IPS-18a (cell line): ENCODE measurements at regions not wholly inside any gene's neighbourhood (a gene's known extent, or its start where the extent isn't known, plus 50 kb on each side); places are given as distances from the start of the nearest gene placed in this dataset.

ENCODE experiments used
- H3K27ac ChIP-seq: one replicate; pipeline ENCODE4 v1.5.1; 2013; ENCODE audit warnings: low read length
- H3K27me3 ChIP-seq: one replicate; pipeline ENCODE4 v1.6.1; 2013; ENCODE audit warnings: mild to moderate bottlenecking, low read length; ENCODE audit not compliant: control insufficient read depth, insufficient read depth
- H3K36me3 ChIP-seq: one replicate; pipeline ENCODE4 v1.6.1; 2013; ENCODE audit warnings: low read depth, low read length; ENCODE audit not compliant: control insufficient read depth
- H3K4me1 ChIP-seq: one replicate; pipeline ENCODE4 v1.6.1; 2013; ENCODE audit warnings: low read depth, low read length; ENCODE audit not compliant: control insufficient read depth
- H3K4me3 ChIP-seq: one replicate; pipeline ENCODE4 v1.5.1; 2013; ENCODE audit warnings: low read length
- H3K9ac ChIP-seq: one replicate; pipeline ENCODE4 v1.6.1; 2013; ENCODE audit warnings: mild to moderate bottlenecking, low read length, moderate library complexity
- H3K9me3 ChIP-seq: one replicate; pipeline ENCODE4 v1.6.1; 2013; ENCODE audit warnings: low read depth, low read length; ENCODE audit not compliant: control insufficient read depth

DNA sequence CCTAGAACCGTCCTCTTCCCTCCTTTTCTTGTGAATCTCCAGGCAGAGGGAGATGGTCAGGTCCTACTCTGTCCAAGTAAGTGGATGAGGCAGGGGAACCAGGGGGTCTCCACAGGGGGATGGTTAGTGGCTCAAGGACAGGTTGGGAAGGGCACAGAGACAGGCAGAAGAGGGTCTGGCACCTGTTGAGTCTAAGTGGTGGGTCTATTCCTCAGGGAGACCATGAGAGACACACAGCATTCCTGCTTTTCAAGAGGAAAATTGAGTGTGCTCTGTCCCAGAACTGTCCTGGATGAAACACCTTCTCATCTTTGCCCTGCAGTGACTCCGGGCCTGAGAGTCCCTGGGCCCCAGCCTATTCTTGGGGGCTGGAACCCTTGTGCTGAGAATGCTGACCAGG is 184.8 kb upstream of the GALNT17 start:
- Histone ChIP-seq H3K9ac (no peak overlapping the region), H3K27ac (no peak overlapping the region), H3K9me3 (no peaks in the 10 kb centered on the region), H3K4me3 (no peak overlapping the region), H3K27me3 (no peaks in the 10 kb centered on the region), H3K36me3 (no peaks in the 10 kb centered on the region), H3K4me1 (no peaks in the 10 kb centered on the region)

GRCh38 chr7:70949862-70950261 is 182.1 kb upstream of the GALNT17 start:
- Histone ChIP-seq H3K4me1 (no peaks in the 10 kb centered on the region), H3K27me3 (no peaks in the 10 kb centered on the region)

GRCh38 chr7:70951271-70951962 is 180.5 kb upstream of the GALNT17 start:
- H3K36me3 ChIP-seq = no peaks in the 10 kb centered on the region
- no peaks in the 10 kb centered on the region for H3K9me3 ChIP-seq
- H3K27me3 ChIP-seq = no peaks in the 10 kb centered on the region

More at GRCh38 chr7:70949862-70950261, 182.1 kb upstream of the GALNT17 start:
- Histone ChIP-seq H3K9me3 (no peaks in the 10 kb centered on the region), H3K4me3 (no peak overlapping the region), H3K9ac (no peak overlapping the region), H3K27ac (no peak overlapping the region), H3K36me3 (no peaks in the 10 kb centered on the region)

GRCh38 chr7:70952311-70952710 is 179.6 kb upstream of the GALNT17 start:
- no peaks in the 10 kb centered on the region for H3K9me3 ChIP-seq
- no peaks in the 10 kb centered on the region for H3K27me3 ChIP-seq
- no peaks in the 10 kb centered on the region for H3K36me3 ChIP-seq
- no peak overlapping the region for H3K9ac ChIP-seq
- H3K4me1 ChIP-seq = no peaks in the 10 kb centered on the region
- no peak overlapping the region for H3K27ac ChIP-seq
- no peak overlapping the region for H3K4me3 ChIP-seq

More at GRCh38 chr7:70951271-70951962, 180.5 kb upstream of the GALNT17 start:
- Histone ChIP-seq H3K27ac (no peak overlapping the region), H3K9ac (no peak overlapping the region), H3K4me1 (no peaks in the 10 kb centered on the region), H3K4me3 (no peak overlapping the region)

- Histone ChIP-seq H3K27me3 (no peaks in the 10 kb centered on the region), H3K9me3 (no peaks in the 10 kb centered on the region), H3K36me3 (no peaks in the 10 kb centered on the region), H3K27ac (no peak overlapping the region), H3K4me1 (no peaks in the 10 kb centered on the region), H3K9ac (no peak overlapping the region), H3K4me3 (no peak overlapping the region)
Observed at GRCh38 chr7:70953331-70953741, 178.6 kb upstream of the GALNT17 start.

- Histone ChIP-seq H3K9me3 (no peaks in the 10 kb centered on the region), H3K4me1 (no peaks in the 10 kb centered on the region), H3K27ac (no peak overlapping the region), H3K4me3 (no peak overlapping the region), H3K36me3 (no peaks in the 10 kb centered on the region), H3K27me3 (no peaks in the 10 kb centered on the region), H3K9ac (no peak overlapping the region)
Observed at GRCh38 chr7:70953796-70954195, 178.1 kb upstream of the GALNT17 start.

GRCh38 chr7:70972693-70973092 is 159.3 kb upstream of the GALNT17 start:
- Histone ChIP-seq H3K4me1 (no peaks in the 10 kb centered on the region), H3K36me3 (no peaks in the 10 kb centered on the region), H3K9ac (no peak overlapping the region), H3K27me3 (no peaks in the 10 kb centered on the region), H3K9me3 (no peaks in the 10 kb centered on the region), H3K4me3 (no peak overlapping the region), H3K27ac (no peak overlapping the region)

DNA sequence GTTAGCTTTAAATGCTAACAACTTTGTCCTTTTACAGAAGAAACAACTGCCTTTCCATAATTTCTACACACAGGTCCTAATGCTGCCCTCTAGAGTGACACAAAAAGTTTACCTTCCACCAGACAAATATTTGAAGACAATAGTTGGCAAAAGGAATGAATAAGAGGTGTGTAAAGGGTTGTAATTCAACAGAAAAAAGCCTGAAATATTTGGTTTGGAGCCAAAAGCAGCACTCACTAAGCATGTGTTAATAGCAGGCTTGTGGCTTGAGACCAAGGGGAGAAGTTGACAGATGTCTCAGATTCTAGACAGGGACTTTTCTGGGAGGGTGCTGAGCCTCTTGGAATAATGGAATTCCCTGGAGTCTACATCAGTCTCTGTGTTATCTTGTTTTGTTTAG is 156.2 kb upstream of the GALNT17 start:
- H3K36me3 ChIP-seq = no peaks in the 10 kb centered on the region
- no peaks in the 10 kb centered on the region for H3K27me3 ChIP-seq
- H3K4me1 ChIP-seq = no peaks in the 10 kb centered on the region
- H3K9ac ChIP-seq = no peak overlapping the region
- no peak overlapping the region for H3K4me3 ChIP-seq
- H3K27ac ChIP-seq = no peak overlapping the region
- H3K9me3 ChIP-seq = no peaks in the 10 kb centered on the region

DNA sequence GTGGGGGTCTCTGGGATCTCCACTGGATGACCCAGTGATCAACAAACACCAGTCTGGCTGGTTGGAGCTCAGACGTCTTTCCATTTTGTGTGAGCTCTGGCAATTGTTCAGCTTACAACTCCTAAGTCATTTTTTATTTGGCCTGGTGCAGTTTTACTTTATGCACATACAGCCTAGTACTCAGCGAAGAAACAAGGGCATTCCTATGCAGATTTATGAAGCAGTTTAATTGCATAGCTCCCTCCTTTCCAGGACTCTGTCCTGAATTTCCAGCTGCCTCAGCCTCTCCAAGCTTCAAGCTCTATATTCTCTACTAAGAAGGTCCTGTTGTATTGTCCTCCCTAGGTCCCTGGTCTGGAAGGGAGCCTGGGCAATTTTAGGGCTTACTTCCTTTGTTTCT is 145.6 kb upstream of the GALNT17 start:
- Histone ChIP-seq H3K36me3 (no peaks in the 10 kb centered on the region), H3K9me3 (no peaks in the 10 kb centered on the region), H3K9ac (no peak overlapping the region), H3K4me1 (peaks cover 10% of the 10 kb centered on the region), H3K27ac (no peak overlapping the region), H3K4me3 (no peak overlapping the region), H3K27me3 (no peaks in the 10 kb centered on the region)

GRCh38 chr7:70994176-70994575 is 137.8 kb upstream of the GALNT17 start:
- no peaks in the 10 kb centered on the region for H3K27me3 ChIP-seq

GRCh38 chr7:70997261-70997660 is 134.7 kb upstream of the GALNT17 start:
- no peaks in the 10 kb centered on the region for H3K4me1 ChIP-seq
- no peak overlapping the region for H3K4me3 ChIP-seq
- no peak overlapping the region for H3K9ac ChIP-seq
- no peaks in the 10 kb centered on the region for H3K9me3 ChIP-seq
- no peaks in the 10 kb centered on the region for H3K27me3 ChIP-seq
- H3K27ac ChIP-seq = no peak overlapping the region
- H3K36me3 ChIP-seq = no peaks in the 10 kb centered on the region

More at GRCh38 chr7:70994176-70994575, 137.8 kb upstream of the GALNT17 start:
- no peaks in the 10 kb centered on the region for H3K4me1 ChIP-seq
- no peaks in the 10 kb centered on the region for H3K36me3 ChIP-seq
- no peak overlapping the region for H3K4me3 ChIP-seq
- no peaks in the 10 kb centered on the region for H3K9me3 ChIP-seq
- H3K9ac ChIP-seq = no peak overlapping the region
- H3K27ac ChIP-seq = no peak overlapping the region

DNA sequence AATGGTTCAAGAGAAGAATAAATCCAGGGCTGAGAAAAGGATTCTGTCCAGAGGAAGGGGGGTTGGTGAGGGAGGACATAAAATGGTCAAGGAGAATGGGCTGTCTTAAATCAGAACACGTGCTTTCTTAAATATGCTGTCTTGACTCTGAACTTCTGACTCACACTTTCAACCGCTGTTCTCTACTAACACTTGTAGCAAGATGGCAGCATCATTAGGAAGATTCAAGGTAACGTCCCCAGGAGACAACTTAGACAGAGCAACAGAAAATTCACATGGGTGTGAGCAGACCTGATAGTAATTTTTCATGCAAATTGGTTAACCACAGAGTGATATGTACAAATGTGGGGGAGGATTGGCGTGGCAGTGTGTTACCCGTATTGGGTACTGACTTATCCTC is 126.8 kb upstream of the GALNT17 start:
- Histone ChIP-seq H3K9me3 (no peaks in the 10 kb centered on the region), H3K9ac (no peak overlapping the region), H3K4me3 (no peak overlapping the region), H3K4me1 (peaks cover 6% of the 10 kb centered on the region), H3K27ac (no peak overlapping the region), H3K36me3 (no peaks in the 10 kb centered on the region), H3K27me3 (no peaks in the 10 kb centered on the region)
